Activated naive CD8-positive, alpha-beta T cell treated with anti-CD3 and anti-CD28 coated beads for 36 hours (primary cell): ENCODE measurements at regions not wholly inside any gene's neighbourhood (a gene's known extent, or its start where the extent isn't known, plus 50 kb on each side); places are given as distances from the start of the nearest gene placed in this dataset.
A peak's percentile ranks its signal among the peaks of the same experiment; 100 is the strongest.
"Not testable (repeated sequence)": the region's sequence is repeated elsewhere in the genome, so short reads cannot be mapped to it uniquely, and the experiment has no call there.

Source experiments
- DNase-seq: peaks from one replicate; pipeline ENCODE4 v3.0.0; 2021
- H3K27ac Mint-ChIP-seq: one replicate; pipeline ENCODE4 v1.8.0; 2022; ENCODE audit warnings: mild to moderate bottlenecking, moderate library complexity, mixed read lengths
- H3K27me3 Mint-ChIP-seq: one replicate; pipeline ENCODE4 v1.8.0; 2022; ENCODE audit warnings: mild to moderate bottlenecking, mixed read lengths
- H3K36me3 Mint-ChIP-seq: one replicate; pipeline ENCODE4 v1.8.0; 2021; ENCODE audit warnings: mild to moderate bottlenecking, mixed read lengths
- H3K4me1 Mint-ChIP-seq: one replicate; pipeline ENCODE4 v1.8.0; 2021; ENCODE audit warnings: mixed read lengths
- H3K4me3 Mint-ChIP-seq: one replicate; pipeline ENCODE4 v1.8.0; 2022; ENCODE audit warnings: mild to moderate bottlenecking, moderate library complexity, mixed read lengths
- H3K9me3 Mint-ChIP-seq: one replicate; pipeline ENCODE4 v1.8.0; 2022; ENCODE audit warnings: mixed read lengths

- H3K27ac Mint-ChIP-seq = no peak overlapping the region
- H3K4me3 Mint-ChIP-seq = no peak overlapping the region
- H3K4me1 Mint-ChIP-seq = no peaks in the 10 kb centered on the region
- H3K9me3 Mint-ChIP-seq = peaks cover 5% of the 10 kb centered on the region
- H3K36me3 Mint-ChIP-seq = no peaks in the 10 kb centered on the region
- no peak for DNase-seq
- no peaks in the 10 kb centered on the region for H3K27me3 Mint-ChIP-seq
Observed at GRCh38 chr11:81989093-81989492, 744.6 kb downstream of the FAM181B start.

GRCh38 chr11:81987829-81988472, 745.7 kb downstream of the FAM181B start:
- Mint-ChIP-seq H3K4me3 (no peak overlapping the region), H3K27me3 (no peaks in the 10 kb centered on the region), H3K36me3 (no peaks in the 10 kb centered on the region), H3K4me1 (no peaks in the 10 kb centered on the region), H3K9me3 (peaks cover 7% of the 10 kb centered on the region), H3K27ac (no peak overlapping the region)
- DNase-seq = no peak

- Mint-ChIP-seq H3K36me3 (no peaks in the 10 kb centered on the region), H3K9me3 (peaks cover 7% of the 10 kb centered on the region), H3K4me1 (no peaks in the 10 kb centered on the region), H3K27me3 (no peaks in the 10 kb centered on the region), H3K4me3 (no peak overlapping the region), H3K27ac (no peak overlapping the region)
- no peak for DNase-seq
Observed at GRCh38 chr11:81986556-81987161, 747.0 kb downstream of the FAM181B start.

- Mint-ChIP-seq H3K9me3 (peaks cover 9% of the 10 kb centered on the region), H3K27ac (no peak overlapping the region), H3K36me3 (peaks cover 4% of the 10 kb centered on the region), H3K27me3 (no peaks in the 10 kb centered on the region), H3K4me3 (no peak overlapping the region), H3K4me1 (no peaks in the 10 kb centered on the region)
- DNase-seq = no peak
Observed at GRCh38 chr11:81979448-81979847, 754.2 kb downstream of the FAM181B start.

- H3K9me3 Mint-ChIP-seq = peaks cover 8% of the 10 kb centered on the region
- H3K27me3 Mint-ChIP-seq = no peaks in the 10 kb centered on the region
- H3K27ac Mint-ChIP-seq = no peak overlapping the region
Observed at GRCh38 chr11:81975261-81975900, 758.3 kb downstream of the FAM181B start.

GRCh38 chr11:81970886-81971285, 762.8 kb downstream of the FAM181B start:
- Mint-ChIP-seq H3K4me3 (no peak overlapping the region), H3K4me1 (peaks cover 2% of the 10 kb centered on the region), H3K27me3 (no peaks in the 10 kb centered on the region), H3K36me3 (no peaks in the 10 kb centered on the region), H3K9me3 (no peaks in the 10 kb centered on the region), H3K27ac (no peak overlapping the region)
- DNase-seq = no peak

More at GRCh38 chr11:81975261-81975900, 758.3 kb downstream of the FAM181B start:
- peaks cover 2% of the 10 kb centered on the region for H3K4me1 Mint-ChIP-seq
- DNase-seq = no peak
- H3K4me3 Mint-ChIP-seq = no peak overlapping the region
- peaks cover 4% of the 10 kb centered on the region for H3K36me3 Mint-ChIP-seq

GRCh38 chr11:81967242-81967641, 766.4 kb downstream of the FAM181B start:
- Mint-ChIP-seq H3K4me3 (no peak overlapping the region), H3K9me3 (no peaks in the 10 kb centered on the region), H3K36me3 (no peaks in the 10 kb centered on the region), H3K27ac (no peak overlapping the region), H3K4me1 (peaks cover 18% of the 10 kb centered on the region), H3K27me3 (no peaks in the 10 kb centered on the region)
- DNase-seq = no peak

- Mint-ChIP-seq H3K27me3 (no peaks in the 10 kb centered on the region), H3K9me3 (no peaks in the 10 kb centered on the region), H3K4me1 (peaks cover 19% of the 10 kb centered on the region), H3K27ac (no peak overlapping the region), H3K36me3 (no peaks in the 10 kb centered on the region), H3K4me3 (no peak overlapping the region)
- DNase-seq = no peak
Observed at GRCh38 chr11:81966340-81966739, 767.3 kb downstream of the FAM181B start.

GRCh38 chr11:81963018-81963417, 770.6 kb downstream of the FAM181B start:
- peak overlapping the region; percentile 73 for H3K27ac Mint-ChIP-seq
- H3K9me3 Mint-ChIP-seq = no peaks in the 10 kb centered on the region
- H3K27me3 Mint-ChIP-seq = no peaks in the 10 kb centered on the region
- H3K4me1 Mint-ChIP-seq = peaks cover 21% of the 10 kb centered on the region
- DNase-seq = no peak
- peak overlapping the region; percentile 14 for H3K4me3 Mint-ChIP-seq
- H3K36me3 Mint-ChIP-seq = no peaks in the 10 kb centered on the region

GRCh38 chr11:81960443-81960842, 773.2 kb downstream of the FAM181B start:
- Mint-ChIP-seq H3K27ac (no peak overlapping the region), H3K36me3 (peaks cover 3% of the 10 kb centered on the region)

GRCh38 chr11:81959341-81959740, 774.3 kb downstream of the FAM181B start:
- H3K9me3 Mint-ChIP-seq = peaks cover 9% of the 10 kb centered on the region
- no peak for DNase-seq
- peaks cover 3% of the 10 kb centered on the region for H3K36me3 Mint-ChIP-seq
- no peak overlapping the region for H3K27ac Mint-ChIP-seq
- no peak overlapping the region for H3K4me3 Mint-ChIP-seq
- H3K27me3 Mint-ChIP-seq = no peaks in the 10 kb centered on the region
- H3K4me1 Mint-ChIP-seq = peaks cover 21% of the 10 kb centered on the region

More at GRCh38 chr11:81960443-81960842, 773.2 kb downstream of the FAM181B start:
- no peaks in the 10 kb centered on the region for H3K27me3 Mint-ChIP-seq
- peaks cover 21% of the 10 kb centered on the region for H3K4me1 Mint-ChIP-seq
- H3K9me3 Mint-ChIP-seq = peaks cover 9% of the 10 kb centered on the region
- no peak overlapping the region for H3K4me3 Mint-ChIP-seq
- DNase-seq = no peak

GRCh38 chr11:81954301-81954700, 779.4 kb downstream of the FAM181B start:
- H3K36me3 Mint-ChIP-seq, H3K27ac Mint-ChIP-seq, H3K27me3 Mint-ChIP-seq, H3K9me3 Mint-ChIP-seq, H3K4me1 Mint-ChIP-seq, H3K4me3 Mint-ChIP-seq, DNase-seq: not testable (repeated sequence)

- H3K4me3 Mint-ChIP-seq = no peak overlapping the region
- H3K9me3 Mint-ChIP-seq = no peaks in the 10 kb centered on the region
- peaks cover 3% of the 10 kb centered on the region for H3K4me1 Mint-ChIP-seq
- H3K36me3 Mint-ChIP-seq = no peaks in the 10 kb centered on the region
- H3K27ac Mint-ChIP-seq = no peak overlapping the region
- no peak for DNase-seq
- H3K27me3 Mint-ChIP-seq = no peaks in the 10 kb centered on the region
Observed at GRCh38 chr11:81946831-81947230, 786.8 kb downstream of the FAM181B start.

- Mint-ChIP-seq H3K4me1 (no peaks in the 10 kb centered on the region), H3K36me3 (no peaks in the 10 kb centered on the region), H3K4me3 (no peak overlapping the region), H3K9me3 (peaks cover 5% of the 10 kb centered on the region), H3K27me3 (no peaks in the 10 kb centered on the region), H3K27ac (no peak overlapping the region)
- DNase-seq = no peak
Observed at GRCh38 chr11:81942646-81943045, 791.0 kb downstream of the FAM181B start.

- H3K9me3 Mint-ChIP-seq = peaks cover 5% of the 10 kb centered on the region
- no peaks in the 10 kb centered on the region for H3K4me1 Mint-ChIP-seq
- no peak overlapping the region for H3K27ac Mint-ChIP-seq
- no peak overlapping the region for H3K4me3 Mint-ChIP-seq
- H3K36me3 Mint-ChIP-seq = no peaks in the 10 kb centered on the region
- DNase-seq = no peak
- H3K27me3 Mint-ChIP-seq = no peaks in the 10 kb centered on the region
Observed at GRCh38 chr11:81941998-81942397, 791.7 kb downstream of the FAM181B start.

- Mint-ChIP-seq H3K9me3 (no peaks in the 10 kb centered on the region), H3K27ac (no peak overlapping the region), H3K27me3 (no peaks in the 10 kb centered on the region), H3K36me3 (no peaks in the 10 kb centered on the region), H3K4me3 (no peak overlapping the region), H3K4me1 (no peaks in the 10 kb centered on the region)
- DNase-seq = no peak
Observed at GRCh38 chr11:81932303-81932702, 801.4 kb downstream of the FAM181B start.
